WTC11 (cell line): ENCODE measurements at regions not wholly inside any gene's neighbourhood (a gene's known extent, or its start where the extent isn't known, plus 50 kb on each side); places are given as distances from the start of the nearest gene placed in this dataset.

Source experiments
- ATAC-seq: fragments of 200-7000 bp; cut with Tn5 transposase; 2 replicates; pipeline ENCODE4 v1.10.0; 2021; ENCODE audit warnings: mild to moderate bottlenecking, moderate library complexity
- CTCF ChIA-PET: fragments of 300-600 bp; sonication (Branson Sonifier 250); formaldehyde crosslinking; loops from one replicate; lab custom pipeline; 2021; ENCODE audit warnings: antibody characterized with exemption; lab: Charles Lee
- POLR2A ChIA-PET: fragments of 350-600 bp; sonication (Branson Sonifier 250); formaldehyde crosslinking; loops from one replicate; lab custom pipeline; 2021; ENCODE audit warnings: antibody characterized with exemption; lab: Charles Lee
- DNase-seq: peaks from one replicate; pipeline ENCODE4 v3.0.0; 2021; ENCODE audit warnings: low spot score
- H3K27ac Mint-ChIP-seq: 2 replicates; pipeline ENCODE4 v1.8.0; 2021; ENCODE audit warnings: mixed read lengths
- H3K27me3 Mint-ChIP-seq: 2 replicates; pipeline ENCODE4 v1.8.0; 2021; ENCODE audit warnings: low read depth, mild to moderate bottlenecking, moderate library complexity, mixed read lengths
- H3K36me3 Mint-ChIP-seq: 2 replicates; pipeline ENCODE4 v1.8.0; 2021; ENCODE audit warnings: mixed read lengths
- H3K4me1 Mint-ChIP-seq: 2 replicates; pipeline ENCODE4 v1.8.0; 2022; ENCODE audit warnings: mixed read lengths
- H3K4me3 Mint-ChIP-seq: 2 replicates; pipeline ENCODE4 v1.8.0; 2021; ENCODE audit warnings: mild to moderate bottlenecking, moderate library complexity, mixed read lengths
- H3K9me3 Mint-ChIP-seq: 2 replicates; pipeline ENCODE4 v1.8.0; 2021; ENCODE audit warnings: mixed read lengths
- ETV6 ChIP-seq: sonication (generic); formaldehyde crosslinking; IDR thresholded peaks from 2 replicates; pipeline ENCODE4 v1.8.1; 2022; ENCODE audit warnings: mild to moderate bottlenecking, missing genetic modification reagents
- GTF2I ChIP-seq: fragments of 250-450 bp; sonication (Bioruptor Pico); conservative IDR thresholded peaks from 2 replicates; pipeline ENCODE4 v1.4.0; 2021; ENCODE audit warnings: mild to moderate bottlenecking
- MYBL2 ChIP-seq: sonication (generic); formaldehyde crosslinking; IDR thresholded peaks from 2 replicates; pipeline ENCODE4 v1.8.1; 2023; ENCODE audit warnings: mild to moderate bottlenecking, moderate library complexity, missing genetic modification reagents
- ZNF138 ChIP-seq: sonication (generic); formaldehyde crosslinking; conservative IDR thresholded peaks from 2 replicates; pipeline ENCODE4 v1.8.1; 2022; ENCODE audit warnings: mild to moderate bottlenecking, moderate library complexity, missing genetic modification reagents
- ZNF219 ChIP-seq: sonication (generic); formaldehyde crosslinking; IDR thresholded peaks from 2 replicates; pipeline ENCODE4 v1.8.0; 2023; ENCODE audit warnings: missing genetic modification reagents, mild to moderate bottlenecking, borderline replicate concordance
- TF ChIP-seq, protein P1 (sequence below): sonication (generic); formaldehyde crosslinking; conservative IDR thresholded peaks from 2 replicates; pipeline ENCODE4 v1.8.1; 2023; ENCODE audit warnings: mild to moderate bottlenecking, low read depth, missing genetic modification reagents, moderate library complexity
- TF ChIP-seq, protein P2 (sequence below): sonication (generic); formaldehyde crosslinking; IDR thresholded peaks from 2 replicates; pipeline ENCODE4 v1.8.1; 2023; ENCODE audit warnings: mild to moderate bottlenecking, missing genetic modification reagents
- TF ChIP-seq, protein P3 (sequence below): fragments of 250-450 bp; sonication (Bioruptor Pico); conservative IDR thresholded peaks from 2 replicates; pipeline ENCODE4 v1.9.0; 2021; ENCODE audit warnings: mild to moderate bottlenecking
- TF ChIP-seq, protein P4 (sequence below): sonication (generic); formaldehyde crosslinking; IDR thresholded peaks from 2 replicates; pipeline ENCODE4 v1.8.0; 2023; ENCODE audit warnings: missing genetic modification reagents, mild to moderate bottlenecking, borderline replicate concordance
- TF ChIP-seq, protein P5 (sequence below): fragments of 250-450 bp; sonication (Bioruptor Pico); IDR thresholded peaks from 2 replicates; pipeline ENCODE4 v1.9.0; 2021; ENCODE audit warnings: moderate library complexity, mild to moderate bottlenecking, inconsistent platforms, borderline replicate concordance
- TF ChIP-seq, protein P6 (sequence below): sonication (generic); formaldehyde crosslinking; IDR thresholded peaks from 2 replicates; pipeline ENCODE4 v1.8.0; 2022; ENCODE audit warnings: missing genetic modification reagents

DNA sequence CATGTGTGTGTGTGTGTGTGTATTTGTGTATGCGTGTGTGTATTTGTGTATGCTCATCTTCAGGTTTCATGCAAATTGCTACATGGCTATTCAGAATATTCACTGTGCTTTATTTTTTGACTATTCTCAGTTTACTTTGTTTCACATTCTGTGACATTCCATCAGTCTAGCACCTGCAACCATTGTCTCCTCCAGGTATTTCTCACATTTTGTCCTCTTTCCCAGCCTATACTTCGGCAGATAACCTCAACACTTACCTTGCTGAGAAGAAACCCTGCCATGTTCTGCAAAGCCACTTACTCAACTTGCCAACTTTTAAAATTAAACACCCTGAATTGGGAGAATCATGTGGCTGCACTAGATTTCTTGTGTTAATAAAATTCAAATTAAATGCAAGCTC lies 135.4 kb upstream of the REG3A start (continued):
- no peak for TF ChIP-seq GTF2I (CRISPR knock-in tag)

DNA sequence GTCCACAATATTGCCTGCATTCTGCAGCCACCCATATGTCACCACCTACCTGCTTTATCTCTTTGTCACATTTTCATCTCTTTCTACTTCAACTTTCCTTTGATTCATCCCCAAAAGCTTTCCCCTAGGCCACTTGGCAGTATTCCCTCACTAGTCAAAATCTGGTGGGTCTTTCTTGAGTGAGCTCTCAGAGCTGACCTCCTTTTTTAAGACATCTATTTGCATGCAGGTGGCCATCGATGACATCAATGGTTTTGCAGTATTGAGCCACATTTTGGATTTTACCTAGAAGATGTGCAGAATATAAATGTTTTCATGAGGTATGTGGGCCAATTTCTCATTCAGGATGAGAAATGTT lies 133.4 kb upstream of the REG3A start:
- no peak overlapping the region for H3K4me3 Mint-ChIP-seq
- no peaks in the 10 kb centered on the region for H3K27me3 Mint-ChIP-seq
- H3K36me3 Mint-ChIP-seq = peaks cover 13% of the 10 kb centered on the region
- no peak for DNase-seq
- ChIA-PET CTCF (no interaction called here), POLR2A (no interaction called here)
- TF ChIP-seq, protein P1, sequence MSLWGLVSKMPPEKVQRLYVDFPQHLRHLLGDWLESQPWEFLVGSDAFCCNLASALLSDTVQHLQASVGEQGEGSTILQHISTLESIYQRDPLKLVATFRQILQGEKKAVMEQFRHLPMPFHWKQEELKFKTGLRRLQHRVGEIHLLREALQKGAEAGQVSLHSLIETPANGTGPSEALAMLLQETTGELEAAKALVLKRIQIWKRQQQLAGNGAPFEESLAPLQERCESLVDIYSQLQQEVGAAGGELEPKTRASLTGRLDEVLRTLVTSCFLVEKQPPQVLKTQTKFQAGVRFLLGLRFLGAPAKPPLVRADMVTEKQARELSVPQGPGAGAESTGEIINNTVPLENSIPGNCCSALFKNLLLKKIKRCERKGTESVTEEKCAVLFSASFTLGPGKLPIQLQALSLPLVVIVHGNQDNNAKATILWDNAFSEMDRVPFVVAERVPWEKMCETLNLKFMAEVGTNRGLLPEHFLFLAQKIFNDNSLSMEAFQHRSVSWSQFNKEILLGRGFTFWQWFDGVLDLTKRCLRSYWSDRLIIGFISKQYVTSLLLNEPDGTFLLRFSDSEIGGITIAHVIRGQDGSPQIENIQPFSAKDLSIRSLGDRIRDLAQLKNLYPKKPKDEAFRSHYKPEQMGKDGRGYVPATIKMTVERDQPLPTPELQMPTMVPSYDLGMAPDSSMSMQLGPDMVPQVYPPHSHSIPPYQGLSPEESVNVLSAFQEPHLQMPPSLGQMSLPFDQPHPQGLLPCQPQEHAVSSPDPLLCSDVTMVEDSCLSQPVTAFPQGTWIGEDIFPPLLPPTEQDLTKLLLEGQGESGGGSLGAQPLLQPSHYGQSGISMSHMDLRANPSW (CRISPR knock-in tag) = no peak
- no peak for TF ChIP-seq MYBL2 (CRISPR knock-in tag)
- TF ChIP-seq, protein P2, sequence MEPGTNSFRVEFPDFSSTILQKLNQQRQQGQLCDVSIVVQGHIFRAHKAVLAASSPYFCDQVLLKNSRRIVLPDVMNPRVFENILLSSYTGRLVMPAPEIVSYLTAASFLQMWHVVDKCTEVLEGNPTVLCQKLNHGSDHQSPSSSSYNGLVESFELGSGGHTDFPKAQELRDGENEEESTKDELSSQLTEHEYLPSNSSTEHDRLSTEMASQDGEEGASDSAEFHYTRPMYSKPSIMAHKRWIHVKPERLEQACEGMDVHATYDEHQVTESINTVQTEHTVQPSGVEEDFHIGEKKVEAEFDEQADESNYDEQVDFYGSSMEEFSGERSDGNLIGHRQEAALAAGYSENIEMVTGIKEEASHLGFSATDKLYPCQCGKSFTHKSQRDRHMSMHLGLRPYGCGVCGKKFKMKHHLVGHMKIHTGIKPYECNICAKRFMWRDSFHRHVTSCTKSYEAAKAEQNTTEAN = no peak
- no peak for TF ChIP-seq ETV6 (CRISPR knock-in tag)
- TF ChIP-seq ZNF219 (CRISPR knock-in tag) = no peak
- TF ChIP-seq, protein P3, sequence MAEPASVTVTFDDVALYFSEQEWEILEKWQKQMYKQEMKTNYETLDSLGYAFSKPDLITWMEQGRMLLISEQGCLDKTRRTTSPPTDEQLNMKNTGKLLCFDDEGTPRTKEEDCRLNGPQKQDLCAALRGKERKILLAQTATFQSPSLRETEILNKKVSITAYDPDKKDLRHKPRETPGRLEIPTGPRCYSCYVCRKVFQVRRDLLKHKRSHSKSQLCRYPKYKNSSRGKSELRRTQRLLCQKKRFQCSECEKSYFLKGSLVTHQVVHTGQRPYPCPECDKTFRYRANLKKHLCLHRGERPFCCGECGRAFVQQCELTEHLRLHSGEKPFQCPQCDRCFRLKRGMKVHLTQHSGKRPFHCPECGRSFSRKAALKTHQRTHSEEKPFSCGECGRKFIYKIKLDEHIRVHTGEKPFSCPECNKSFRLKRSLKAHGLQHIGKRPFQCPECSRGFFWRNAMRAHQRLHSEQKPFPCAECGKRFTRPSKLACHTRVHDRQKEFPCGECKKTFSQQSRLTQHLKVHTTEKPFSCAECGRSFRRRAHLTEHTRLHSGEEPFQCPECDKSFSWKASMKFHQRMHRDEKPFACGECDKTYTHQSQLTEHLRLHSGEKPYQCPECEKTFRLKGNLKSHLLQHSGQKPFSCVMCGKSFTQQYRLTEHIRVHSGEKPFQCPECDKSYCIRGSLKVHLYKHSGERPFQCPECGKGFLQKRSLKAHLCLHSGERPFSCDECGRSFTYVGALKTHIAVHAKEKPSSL = no peak
- TF ChIP-seq, protein P4, sequence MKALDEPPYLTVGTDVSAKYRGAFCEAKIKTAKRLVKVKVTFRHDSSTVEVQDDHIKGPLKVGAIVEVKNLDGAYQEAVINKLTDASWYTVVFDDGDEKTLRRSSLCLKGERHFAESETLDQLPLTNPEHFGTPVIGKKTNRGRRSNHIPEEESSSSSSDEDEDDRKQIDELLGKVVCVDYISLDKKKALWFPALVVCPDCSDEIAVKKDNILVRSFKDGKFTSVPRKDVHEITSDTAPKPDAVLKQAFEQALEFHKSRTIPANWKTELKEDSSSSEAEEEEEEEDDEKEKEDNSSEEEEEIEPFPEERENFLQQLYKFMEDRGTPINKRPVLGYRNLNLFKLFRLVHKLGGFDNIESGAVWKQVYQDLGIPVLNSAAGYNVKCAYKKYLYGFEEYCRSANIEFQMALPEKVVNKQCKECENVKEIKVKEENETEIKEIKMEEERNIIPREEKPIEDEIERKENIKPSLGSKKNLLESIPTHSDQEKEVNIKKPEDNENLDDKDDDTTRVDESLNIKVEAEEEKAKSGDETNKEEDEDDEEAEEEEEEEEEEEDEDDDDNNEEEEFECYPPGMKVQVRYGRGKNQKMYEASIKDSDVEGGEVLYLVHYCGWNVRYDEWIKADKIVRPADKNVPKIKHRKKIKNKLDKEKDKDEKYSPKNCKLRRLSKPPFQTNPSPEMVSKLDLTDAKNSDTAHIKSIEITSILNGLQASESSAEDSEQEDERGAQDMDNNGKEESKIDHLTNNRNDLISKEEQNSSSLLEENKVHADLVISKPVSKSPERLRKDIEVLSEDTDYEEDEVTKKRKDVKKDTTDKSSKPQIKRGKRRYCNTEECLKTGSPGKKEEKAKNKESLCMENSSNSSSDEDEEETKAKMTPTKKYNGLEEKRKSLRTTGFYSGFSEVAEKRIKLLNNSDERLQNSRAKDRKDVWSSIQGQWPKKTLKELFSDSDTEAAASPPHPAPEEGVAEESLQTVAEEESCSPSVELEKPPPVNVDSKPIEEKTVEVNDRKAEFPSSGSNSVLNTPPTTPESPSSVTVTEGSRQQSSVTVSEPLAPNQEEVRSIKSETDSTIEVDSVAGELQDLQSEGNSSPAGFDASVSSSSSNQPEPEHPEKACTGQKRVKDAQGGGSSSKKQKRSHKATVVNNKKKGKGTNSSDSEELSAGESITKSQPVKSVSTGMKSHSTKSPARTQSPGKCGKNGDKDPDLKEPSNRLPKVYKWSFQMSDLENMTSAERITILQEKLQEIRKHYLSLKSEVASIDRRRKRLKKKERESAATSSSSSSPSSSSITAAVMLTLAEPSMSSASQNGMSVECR (CRISPR knock-in tag) = no peak
- no peak for TF ChIP-seq ZNF138 (CRISPR knock-in tag)
- ATAC-seq = no peak
- no peak overlapping the region for H3K27ac Mint-ChIP-seq
- no peaks in the 10 kb centered on the region for H3K4me1 Mint-ChIP-seq
- H3K9me3 Mint-ChIP-seq = peaks cover 14% of the 10 kb centered on the region

DNA sequence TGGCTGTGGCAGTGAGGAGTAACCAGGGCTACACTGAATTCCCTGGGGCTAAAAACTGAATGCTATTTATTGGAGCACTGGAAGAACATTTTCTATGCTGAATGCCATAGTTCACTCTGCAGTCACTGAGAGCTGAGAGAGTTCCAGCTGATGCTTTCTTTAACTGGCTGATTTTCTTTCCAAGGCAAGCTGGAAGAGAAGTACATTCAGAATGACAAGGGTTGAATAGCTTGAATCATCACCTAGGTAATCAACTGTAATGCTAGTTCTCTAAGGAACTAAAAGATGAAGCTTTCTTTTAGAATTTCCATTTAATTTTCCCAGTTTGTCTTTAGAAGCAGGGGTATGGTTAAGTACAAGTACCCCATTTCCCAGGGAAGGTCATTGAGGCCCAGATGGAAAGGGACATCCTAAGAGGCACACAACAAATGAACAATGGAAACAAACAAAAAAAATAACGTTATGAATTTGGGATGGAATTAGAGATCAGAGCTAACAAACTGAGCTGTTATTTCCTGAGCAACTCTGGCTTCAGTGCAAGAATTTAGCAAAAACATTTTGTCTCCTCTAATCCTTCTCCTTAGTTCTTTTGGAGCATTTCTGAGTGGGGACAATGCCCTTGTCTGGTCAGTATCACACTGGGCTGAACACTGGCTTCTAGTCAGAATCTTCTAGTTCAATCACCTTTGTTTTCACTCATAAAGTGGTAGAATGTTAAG lies 132.8 kb upstream of the REG3A start:
- no peaks in the 10 kb centered on the region for H3K27me3 Mint-ChIP-seq
- H3K4me1 Mint-ChIP-seq = no peaks in the 10 kb centered on the region
- POLR2A ChIA-PET = no interaction called here
- H3K4me3 Mint-ChIP-seq = no peak overlapping the region
- H3K27ac Mint-ChIP-seq = no peak overlapping the region
- DNase-seq (no peak), ATAC-seq (no peak)
- peaks cover 16% of the 10 kb centered on the region for H3K9me3 Mint-ChIP-seq
- CTCF ChIA-PET = no interaction called here
- peaks cover 17% of the 10 kb centered on the region for H3K36me3 Mint-ChIP-seq
- TF ChIP-seq, protein P5, sequence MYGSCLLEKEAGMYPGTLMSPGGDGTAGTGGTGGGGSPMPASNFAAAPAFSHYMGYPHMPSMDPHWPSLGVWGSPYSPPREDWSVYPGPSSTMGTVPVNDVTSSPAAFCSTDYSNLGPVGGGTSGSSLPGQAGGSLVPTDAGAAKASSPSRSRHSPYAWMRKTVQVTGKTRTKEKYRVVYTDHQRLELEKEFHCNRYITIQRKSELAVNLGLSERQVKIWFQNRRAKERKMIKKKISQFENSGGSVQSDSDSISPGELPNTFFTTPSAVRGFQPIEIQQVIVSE (CRISPR knock-in tag) = no peak
- TF ChIP-seq, protein P1 (CRISPR knock-in tag) = no peak
- TF ChIP-seq, protein P6, sequence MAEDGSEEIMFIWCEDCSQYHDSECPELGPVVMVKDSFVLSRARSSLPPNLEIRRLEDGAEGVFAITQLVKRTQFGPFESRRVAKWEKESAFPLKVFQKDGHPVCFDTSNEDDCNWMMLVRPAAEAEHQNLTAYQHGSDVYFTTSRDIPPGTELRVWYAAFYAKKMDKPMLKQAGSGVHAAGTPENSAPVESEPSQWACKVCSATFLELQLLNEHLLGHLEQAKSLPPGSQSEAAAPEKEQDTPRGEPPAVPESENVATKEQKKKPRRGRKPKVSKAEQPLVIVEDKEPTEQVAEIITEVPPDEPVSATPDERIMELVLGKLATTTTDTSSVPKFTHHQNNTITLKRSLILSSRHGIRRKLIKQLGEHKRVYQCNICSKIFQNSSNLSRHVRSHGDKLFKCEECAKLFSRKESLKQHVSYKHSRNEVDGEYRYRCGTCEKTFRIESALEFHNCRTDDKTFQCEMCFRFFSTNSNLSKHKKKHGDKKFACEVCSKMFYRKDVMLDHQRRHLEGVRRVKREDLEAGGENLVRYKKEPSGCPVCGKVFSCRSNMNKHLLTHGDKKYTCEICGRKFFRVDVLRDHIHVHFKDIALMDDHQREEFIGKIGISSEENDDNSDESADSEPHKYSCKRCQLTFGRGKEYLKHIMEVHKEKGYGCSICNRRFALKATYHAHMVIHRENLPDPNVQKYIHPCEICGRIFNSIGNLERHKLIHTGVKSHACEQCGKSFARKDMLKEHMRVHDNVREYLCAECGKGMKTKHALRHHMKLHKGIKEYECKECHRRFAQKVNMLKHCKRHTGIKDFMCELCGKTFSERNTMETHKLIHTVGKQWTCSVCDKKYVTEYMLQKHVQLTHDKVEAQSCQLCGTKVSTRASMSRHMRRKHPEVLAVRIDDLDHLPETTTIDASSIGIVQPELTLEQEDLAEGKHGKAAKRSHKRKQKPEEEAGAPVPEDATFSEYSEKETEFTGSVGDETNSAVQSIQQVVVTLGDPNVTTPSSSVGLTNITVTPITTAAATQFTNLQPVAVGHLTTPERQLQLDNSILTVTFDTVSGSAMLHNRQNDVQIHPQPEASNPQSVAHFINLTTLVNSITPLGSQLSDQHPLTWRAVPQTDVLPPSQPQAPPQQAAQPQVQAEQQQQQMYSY (CRISPR knock-in tag) = no peak
